WI38 (cell line): ENCODE measurements at regions not wholly inside any gene's neighbourhood (a gene's known extent, or its start where the extent isn't known, plus 50 kb on each side); places are given as distances from the start of the nearest gene placed in this dataset.

Experiments
- H3K4me3 ChIP-seq: 2 replicates; pipeline ENCODE4 v1.5.1; 2011; ENCODE audit warnings: low read depth, mild to moderate bottlenecking, control low read depth, low read length
- TF ChIP-seq, protein P1 (sequence below): IDR thresholded peaks from 2 replicates; pipeline ENCODE4 v1.5.1; 2012; ENCODE audit warnings: low read depth, mild to moderate bottlenecking, control low read depth, low read length

DNA sequence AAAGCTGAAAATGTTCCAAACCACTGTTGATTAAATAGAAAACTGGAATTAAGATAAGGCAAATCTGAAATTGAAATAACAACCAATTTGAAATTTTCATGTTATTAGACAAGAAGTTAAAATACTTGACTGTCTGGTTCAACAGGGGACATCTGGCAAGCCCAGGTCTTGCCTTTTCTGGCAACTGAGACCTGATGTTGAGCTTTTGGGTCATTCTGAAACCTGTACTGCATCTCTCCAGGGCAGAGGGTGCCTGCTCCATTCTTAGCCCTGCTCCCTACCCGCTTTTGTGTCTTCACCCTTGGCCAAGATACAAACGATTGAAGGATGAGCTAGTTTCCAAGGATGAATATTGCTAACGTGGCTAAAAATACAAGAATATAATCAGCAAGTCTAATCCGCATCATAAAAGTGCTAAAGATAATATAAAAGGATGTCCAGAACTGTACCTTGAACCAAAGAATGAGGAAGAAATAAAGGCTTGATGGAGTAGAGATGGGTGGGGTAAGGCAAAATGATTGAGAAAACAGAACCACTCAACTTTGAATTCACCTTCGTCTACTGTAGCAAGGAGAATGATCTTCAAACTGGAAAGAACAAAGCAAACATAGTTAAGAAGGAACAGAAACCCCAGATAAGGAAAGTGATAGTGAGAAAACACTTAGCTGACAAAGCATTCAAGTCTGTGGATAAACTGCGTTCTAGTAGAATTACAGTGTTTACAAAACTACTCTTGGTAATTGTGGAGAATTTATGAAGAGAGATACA, 109.8 kb upstream of the MAN1A1 start:
- TF ChIP-seq, protein P1, sequence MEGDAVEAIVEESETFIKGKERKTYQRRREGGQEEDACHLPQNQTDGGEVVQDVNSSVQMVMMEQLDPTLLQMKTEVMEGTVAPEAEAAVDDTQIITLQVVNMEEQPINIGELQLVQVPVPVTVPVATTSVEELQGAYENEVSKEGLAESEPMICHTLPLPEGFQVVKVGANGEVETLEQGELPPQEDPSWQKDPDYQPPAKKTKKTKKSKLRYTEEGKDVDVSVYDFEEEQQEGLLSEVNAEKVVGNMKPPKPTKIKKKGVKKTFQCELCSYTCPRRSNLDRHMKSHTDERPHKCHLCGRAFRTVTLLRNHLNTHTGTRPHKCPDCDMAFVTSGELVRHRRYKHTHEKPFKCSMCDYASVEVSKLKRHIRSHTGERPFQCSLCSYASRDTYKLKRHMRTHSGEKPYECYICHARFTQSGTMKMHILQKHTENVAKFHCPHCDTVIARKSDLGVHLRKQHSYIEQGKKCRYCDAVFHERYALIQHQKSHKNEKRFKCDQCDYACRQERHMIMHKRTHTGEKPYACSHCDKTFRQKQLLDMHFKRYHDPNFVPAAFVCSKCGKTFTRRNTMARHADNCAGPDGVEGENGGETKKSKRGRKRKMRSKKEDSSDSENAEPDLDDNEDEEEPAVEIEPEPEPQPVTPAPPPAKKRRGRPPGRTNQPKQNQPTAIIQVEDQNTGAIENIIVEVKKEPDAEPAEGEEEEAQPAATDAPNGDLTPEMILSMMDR = no peak
- H3K4me3 ChIP-seq = no peak overlapping the region

DNA sequence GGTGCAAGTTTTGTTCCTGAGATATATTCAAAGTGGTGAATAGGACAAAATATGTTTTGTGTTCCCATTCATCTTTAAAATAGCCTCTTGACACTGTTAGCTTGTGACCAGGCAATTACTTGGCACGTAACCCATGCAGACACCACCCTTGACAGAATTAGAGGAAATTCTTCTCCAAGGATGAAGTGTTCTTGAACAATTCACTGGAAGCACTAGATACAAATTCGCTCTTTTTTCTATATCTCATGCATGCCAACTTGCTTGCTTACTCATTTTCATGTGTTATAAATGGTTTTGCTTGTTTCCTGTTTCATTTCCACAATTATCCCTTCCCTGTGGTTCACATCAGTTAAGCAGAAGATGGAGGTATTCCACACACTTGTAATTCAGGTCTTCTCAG, 105.2 kb upstream of the MAN1A1 start:
- TF ChIP-seq, protein P1 = no peak
- H3K4me3 ChIP-seq = no peak overlapping the region

DNA sequence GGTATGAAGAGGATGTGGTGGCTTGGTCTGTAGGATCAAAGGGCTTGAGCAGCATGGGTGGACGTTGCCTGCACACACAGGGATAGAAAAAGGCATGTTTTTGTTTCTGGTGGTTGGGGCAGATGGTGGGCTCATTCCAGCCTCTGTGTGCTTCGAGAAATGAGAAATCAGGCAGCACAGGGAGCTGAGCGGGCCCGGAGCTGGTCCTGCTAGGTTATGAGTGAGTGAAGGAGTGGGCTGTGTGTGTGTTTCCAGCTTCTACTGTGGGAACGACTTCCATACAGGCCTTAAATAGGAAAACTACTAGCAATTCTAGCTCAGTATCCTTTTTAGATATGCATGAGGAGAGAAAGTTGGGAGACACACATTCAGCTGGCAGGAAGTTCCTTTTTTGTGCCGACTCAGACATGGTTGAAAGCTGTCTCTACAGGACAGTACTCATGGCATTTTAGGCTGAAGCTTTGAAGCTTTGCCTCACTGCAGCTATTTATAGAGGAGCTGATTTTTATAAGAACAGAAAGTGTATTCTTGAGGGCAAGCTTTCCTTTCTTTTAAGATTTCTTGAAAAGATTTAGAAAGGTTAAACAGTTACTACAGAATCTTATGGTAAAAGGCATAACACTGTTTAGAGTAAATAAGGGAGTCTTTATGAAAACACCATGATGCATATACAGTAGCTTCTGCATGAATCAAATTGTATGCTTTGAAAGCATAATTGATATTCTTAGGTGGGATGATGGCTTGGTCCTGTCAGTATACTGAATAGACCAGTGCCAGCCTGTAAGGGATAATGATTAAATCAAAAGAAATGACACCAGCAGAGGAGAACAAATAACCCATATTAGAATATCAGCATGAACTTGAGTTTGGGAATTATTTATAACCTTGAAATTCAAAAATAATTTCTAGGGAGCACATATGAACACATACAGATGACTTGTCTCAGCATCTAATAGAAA, 104.0 kb upstream of the MAN1A1 start:
- no peak overlapping the region for H3K4me3 ChIP-seq
- TF ChIP-seq, protein P1 = no peak

DNA sequence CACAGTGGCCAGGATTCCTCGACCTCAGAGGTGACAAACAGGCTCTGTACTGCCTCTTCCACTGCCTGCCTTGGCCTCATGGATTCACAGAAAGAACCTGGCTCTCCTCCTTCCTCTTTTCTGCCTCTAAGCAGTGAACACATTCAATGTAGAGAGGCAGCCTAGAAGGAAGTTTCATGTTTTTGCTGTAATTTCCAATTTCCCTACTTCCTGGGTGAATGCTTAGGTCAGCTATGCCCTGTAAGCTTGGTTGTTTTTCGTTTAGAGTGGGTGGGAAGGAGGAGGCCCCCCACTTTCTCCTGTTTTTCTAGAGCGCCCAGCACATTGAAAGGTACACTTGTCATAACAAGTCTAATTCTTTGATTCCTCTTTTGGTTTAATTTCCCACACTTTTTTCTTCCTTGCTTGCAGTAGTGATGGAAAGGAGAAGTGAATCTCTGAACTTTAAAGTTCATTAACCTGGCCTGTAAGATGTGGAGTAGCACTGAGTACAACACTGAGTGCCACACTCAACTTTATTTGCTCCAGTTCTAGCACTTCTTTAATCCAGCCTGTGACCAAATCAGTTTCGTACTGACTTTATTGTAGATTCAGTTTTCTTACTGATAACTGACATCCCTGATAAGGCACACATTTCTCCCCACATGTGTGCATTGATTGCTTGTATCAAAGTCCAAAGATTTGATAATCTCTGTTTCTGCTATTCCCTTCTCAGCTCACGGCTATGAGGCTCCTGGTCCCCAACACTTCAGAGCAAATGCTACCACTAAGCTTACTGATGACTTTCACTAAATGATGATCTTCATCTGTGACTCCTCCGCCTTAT, 100.0 kb upstream of the MAN1A1 start:
- TF ChIP-seq, protein P1 = no peak

DNA sequence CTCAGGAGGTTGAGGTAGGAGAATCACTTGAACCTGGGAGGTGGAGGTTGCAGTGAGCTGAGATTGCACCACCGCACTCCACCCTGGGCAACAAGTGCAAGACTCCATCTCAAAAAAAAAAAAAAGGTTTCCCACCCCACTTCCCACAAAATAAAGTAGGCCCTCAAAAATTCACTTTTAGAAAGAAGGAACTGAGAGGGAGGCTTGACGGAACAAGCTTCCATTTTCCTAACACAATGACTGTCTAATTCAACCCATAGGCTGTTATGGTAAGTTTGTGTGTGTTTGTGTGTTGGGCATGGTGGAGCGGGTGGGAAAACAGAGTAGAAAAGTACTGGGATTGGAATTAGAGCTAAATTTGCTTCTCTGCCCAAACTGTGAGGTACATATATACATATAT, 98.4 kb upstream of the MAN1A1 start:
- H3K4me3 ChIP-seq = no peak overlapping the region
- TF ChIP-seq, protein P1 = no peak

More for the DNA sequence above, 100.0 kb upstream of the MAN1A1 start:
- H3K4me3 ChIP-seq = no peak overlapping the region

DNA sequence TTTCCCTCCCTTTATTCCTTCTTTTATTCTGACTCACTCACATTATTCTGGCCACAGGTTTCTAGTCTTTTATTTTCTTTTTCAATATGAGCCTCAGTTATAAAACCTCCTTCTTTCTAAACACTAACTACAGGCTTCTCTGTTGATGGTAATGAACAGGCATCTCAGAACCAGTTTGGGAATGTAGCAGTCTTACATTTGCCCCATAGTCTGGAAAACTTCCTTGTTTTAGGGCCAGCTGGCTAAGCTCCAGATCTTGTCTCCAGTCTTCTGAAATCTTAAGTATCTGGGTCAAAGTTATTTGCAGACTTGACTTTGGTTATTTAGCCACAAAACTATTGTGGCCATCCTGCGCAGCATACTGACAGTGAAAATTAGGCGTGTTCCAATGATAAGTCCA, 97.0 kb upstream of the MAN1A1 start:
- TF ChIP-seq, protein P1 = no peak

More for the DNA sequence above, 97.0 kb upstream of the MAN1A1 start:
- H3K4me3 ChIP-seq = no peak overlapping the region
